RWPE1 (cell line): ENCODE measurements at regions not wholly inside any gene's neighbourhood (a gene's known extent, or its start where the extent isn't known, plus 50 kb on each side); places are given as distances from the start of the nearest gene placed in this dataset.

Experiments used
- CTCF ChIA-PET: fragments of 350-600 bp; sonication (Branson Sonifier 250); formaldehyde crosslinking; extraction: SDS; loops from one replicate; lab custom pipeline; 2021; lab: Yijun Ruan, JAX
- POLR2A ChIA-PET: fragments of 400-600 bp; formaldehyde crosslinking; extraction: SDS; loops from one replicate; lab custom pipeline; 2020; ENCODE audit warnings: antibody characterized with exemption; ENCODE audit not compliant: low non-redundant PET; lab: Yijun Ruan, JAX
- DNase-seq: peaks from one replicate; pipeline ENCODE4 v3.0.0; 2012; ENCODE audit warnings: low spot score
- H3K27ac ChIP-seq: fragments of 450-650 bp; 2 replicates; pipeline ENCODE4 v1.5.1; 2017
- CTCF ChIP-seq: fragments of 450-650 bp; conservative IDR thresholded peaks from 2 replicates; pipeline ENCODE4 v1.5.1; 2017; ENCODE audit warnings: low read depth, mild to moderate bottlenecking

GRCh38 chr16:80287674-80288073 is 253.1 kb upstream of the DYNLRB2 start:
- POLR2A ChIA-PET = no interaction called here
- H3K27ac ChIP-seq = no peak overlapping the region
- CTCF ChIA-PET = no interaction called here
- no peak for DNase-seq
- no peak for TF ChIP-seq CTCF

- DNase-seq = peak; percentile 17
- CTCF ChIA-PET = no interaction called here
Observed at GRCh38 chr16:80285104-80285503, 255.7 kb upstream of the DYNLRB2 start.

GRCh38 chr16:80283466-80284392 is 257.1 kb upstream of the DYNLRB2 start:
- no peak overlapping the region for H3K27ac ChIP-seq
- DNase-seq = no peak
- TF ChIP-seq CTCF = no peak
- ChIA-PET CTCF (no interaction called here), POLR2A (no interaction called here)

More at GRCh38 chr16:80285104-80285503, 255.7 kb upstream of the DYNLRB2 start:
- no peak overlapping the region for H3K27ac ChIP-seq
- POLR2A ChIA-PET = no interaction called here
- TF ChIP-seq CTCF = no peak

- CTCF ChIA-PET = interaction anchor here (0.9 kb wide), 1 partner anchor 743 kb away, joined by 5 read pairs; no protein-coding TSS in a partner anchor
- DNase-seq = no peak
- no peak for TF ChIP-seq CTCF
- H3K27ac ChIP-seq = no peak overlapping the region
- POLR2A ChIA-PET = no interaction called here
Observed at GRCh38 chr16:80280557-80280956, 260.2 kb upstream of the DYNLRB2 start.

GRCh38 chr16:80279656-80280055 is 261.1 kb upstream of the DYNLRB2 start:
- ChIA-PET CTCF (interaction anchor here (0.9 kb wide), 1 partner anchor 743 kb away, joined by 5 read pairs; no protein-coding TSS in a partner anchor), POLR2A (no interaction called here)
- H3K27ac ChIP-seq = no peak overlapping the region
- TF ChIP-seq CTCF = no peak
- DNase-seq = no peak

GRCh38 chr16:80277182-80277581 is 263.6 kb upstream of the DYNLRB2 start:
- POLR2A ChIA-PET = no interaction called here
- DNase-seq = no peak
- TF ChIP-seq CTCF = no peak
- no peak overlapping the region for H3K27ac ChIP-seq
- CTCF ChIA-PET = no interaction called here
